WTC11 (cell line): ENCODE measurements at regions not wholly inside any gene's neighbourhood (a gene's known extent, or its start where the extent isn't known, plus 50 kb on each side); places are given as distances from the start of the nearest gene placed in this dataset.

Experiments
- ATAC-seq: fragments of 200-7000 bp; cut with Tn5 transposase; 2 replicates; pipeline ENCODE4 v1.10.0; 2021; ENCODE audit warnings: mild to moderate bottlenecking, moderate library complexity
- CTCF ChIA-PET: fragments of 300-600 bp; sonication (Branson Sonifier 250); formaldehyde crosslinking; loops from one replicate; lab custom pipeline; 2021; ENCODE audit warnings: antibody characterized with exemption; lab: Charles Lee
- POLR2A ChIA-PET: fragments of 350-600 bp; sonication (Branson Sonifier 250); formaldehyde crosslinking; loops from one replicate; lab custom pipeline; 2021; ENCODE audit warnings: antibody characterized with exemption; lab: Charles Lee
- DNase-seq: peaks from one replicate; pipeline ENCODE4 v3.0.0; 2021; ENCODE audit warnings: low spot score
- H3K27ac Mint-ChIP-seq: 2 replicates; pipeline ENCODE4 v1.8.0; 2021; ENCODE audit warnings: mixed read lengths
- H3K27me3 Mint-ChIP-seq: 2 replicates; pipeline ENCODE4 v1.8.0; 2021; ENCODE audit warnings: low read depth, mild to moderate bottlenecking, moderate library complexity, mixed read lengths
- H3K36me3 Mint-ChIP-seq: 2 replicates; pipeline ENCODE4 v1.8.0; 2021; ENCODE audit warnings: mixed read lengths
- H3K4me1 Mint-ChIP-seq: 2 replicates; pipeline ENCODE4 v1.8.0; 2022; ENCODE audit warnings: mixed read lengths
- H3K4me3 Mint-ChIP-seq: 2 replicates; pipeline ENCODE4 v1.8.0; 2021; ENCODE audit warnings: mild to moderate bottlenecking, moderate library complexity, mixed read lengths
- H3K9me3 Mint-ChIP-seq: 2 replicates; pipeline ENCODE4 v1.8.0; 2021; ENCODE audit warnings: mixed read lengths
- ATF1 ChIP-seq: sonication (generic); formaldehyde crosslinking; IDR thresholded peaks from 2 replicates; pipeline ENCODE4 v1.8.1; 2023; ENCODE audit warnings: mild to moderate bottlenecking, moderate library complexity, missing genetic modification reagents
- ATF3 ChIP-seq: sonication (generic); formaldehyde crosslinking; conservative IDR thresholded peaks from 2 replicates; pipeline ENCODE4 v1.8.1; 2022; ENCODE audit warnings: mild to moderate bottlenecking, missing genetic modification reagents
- ATF6 ChIP-seq: sonication (generic); formaldehyde crosslinking; IDR thresholded peaks from 2 replicates; pipeline ENCODE4 v1.8.1; 2023; ENCODE audit warnings: mild to moderate bottlenecking, missing genetic modification reagents
- CREB1 ChIP-seq: sonication (generic); formaldehyde crosslinking; IDR thresholded peaks from 2 replicates; pipeline ENCODE4 v1.8.0; 2023; ENCODE audit warnings: mild to moderate bottlenecking, missing genetic modification reagents
- E2F4 ChIP-seq: sonication (generic); formaldehyde crosslinking; IDR thresholded peaks from 2 replicates; pipeline ENCODE4 v1.8.1; 2022; ENCODE audit warnings: low read depth, mild to moderate bottlenecking, moderate library complexity, missing genetic modification reagents, borderline replicate concordance
- E2F5 ChIP-seq: sonication (generic); formaldehyde crosslinking; IDR thresholded peaks from 2 replicates; pipeline ENCODE4 v1.8.1; 2022; ENCODE audit warnings: mild to moderate bottlenecking, moderate library complexity, missing genetic modification reagents
- FOXP4 ChIP-seq: sonication (generic); formaldehyde crosslinking; IDR thresholded peaks from 2 replicates; pipeline ENCODE4 v1.8.0; 2022; ENCODE audit warnings: mild to moderate bottlenecking, missing genetic modification reagents
- MAX ChIP-seq: sonication (generic); formaldehyde crosslinking; IDR thresholded peaks from 2 replicates; pipeline ENCODE4 v1.8.0; 2022; ENCODE audit warnings: mild to moderate bottlenecking, missing genetic modification reagents
- MYBL2 ChIP-seq: sonication (generic); formaldehyde crosslinking; IDR thresholded peaks from 2 replicates; pipeline ENCODE4 v1.8.1; 2023; ENCODE audit warnings: mild to moderate bottlenecking, moderate library complexity, missing genetic modification reagents
- NFYB ChIP-seq: sonication (generic); formaldehyde crosslinking; conservative IDR thresholded peaks from 2 replicates; pipeline ENCODE4 v1.8.0; 2022; ENCODE audit warnings: low read depth, missing genetic modification reagents
- NR2C2 ChIP-seq: sonication (generic); formaldehyde crosslinking; IDR thresholded peaks from 2 replicates; pipeline ENCODE4 v1.8.0; 2022; ENCODE audit warnings: mild to moderate bottlenecking, missing genetic modification reagents
- NR3C1 ChIP-seq: sonication (generic); formaldehyde crosslinking; conservative IDR thresholded peaks from 2 replicates; pipeline ENCODE4 v1.8.1; 2023; ENCODE audit warnings: low read depth, mild to moderate bottlenecking, missing genetic modification reagents
- RELA ChIP-seq: sonication (generic); formaldehyde crosslinking; IDR thresholded peaks from 2 replicates; pipeline ENCODE4 v1.8.1; 2022; ENCODE audit warnings: missing genetic modification reagents, mild to moderate bottlenecking, borderline replicate concordance
- SOX15 ChIP-seq: fragments of 250-450 bp; sonication (Bioruptor Pico); IDR thresholded peaks from 2 replicates; pipeline ENCODE4 v1.9.0; 2021; ENCODE audit warnings: mild to moderate bottlenecking
- STAT6 ChIP-seq: sonication (generic); formaldehyde crosslinking; conservative IDR thresholded peaks from 2 replicates; pipeline ENCODE4 v1.8.1; 2023; ENCODE audit warnings: mild to moderate bottlenecking, low read depth, missing genetic modification reagents, moderate library complexity
- USF2 ChIP-seq: sonication (generic); formaldehyde crosslinking; IDR thresholded peaks from 2 replicates; pipeline ENCODE4 v1.8.1; 2023; ENCODE audit warnings: mild to moderate bottlenecking, missing genetic modification reagents, moderate library complexity
- ZBTB43 ChIP-seq: sonication (generic); formaldehyde crosslinking; IDR thresholded peaks from 2 replicates; pipeline ENCODE4 v1.8.1; 2023; ENCODE audit warnings: mild to moderate bottlenecking, missing genetic modification reagents
- ZNF138 ChIP-seq: sonication (generic); formaldehyde crosslinking; conservative IDR thresholded peaks from 2 replicates; pipeline ENCODE4 v1.8.1; 2022; ENCODE audit warnings: mild to moderate bottlenecking, moderate library complexity, missing genetic modification reagents
- ZNF396 ChIP-seq: fragments of 250-450 bp; sonication (Bioruptor Pico); IDR thresholded peaks from 2 replicates; pipeline ENCODE4 v1.8.0; 2021; ENCODE audit warnings: mild to moderate bottlenecking, moderate library complexity, borderline replicate concordance

- no peaks in the 10 kb centered on the region for H3K9me3 Mint-ChIP-seq
- ChIA-PET POLR2A (no interaction called here), CTCF (no interaction called here)
- ATAC-seq = no peak
- no peak overlapping the region for H3K4me3 Mint-ChIP-seq
- no peak for DNase-seq
- H3K36me3 Mint-ChIP-seq = no peaks in the 10 kb centered on the region
- TF ChIP-seq CREB1 (CRISPR knock-in tag) (no peak), MAX (CRISPR knock-in tag) (no peak), RELA (CRISPR knock-in tag) (no peak), ATF3 (CRISPR knock-in tag) (no peak), ZBTB43 (CRISPR knock-in tag) (no peak), ATF1 (CRISPR knock-in tag) (no peak), USF2 (CRISPR knock-in tag) (no peak), STAT6 (CRISPR knock-in tag) (no peak), E2F5 (CRISPR knock-in tag) (no peak), MYBL2 (CRISPR knock-in tag) (no peak), NFYB (CRISPR knock-in tag) (no peak), SOX15 (CRISPR knock-in tag) (no peak), ZNF138 (no peak), E2F4 (CRISPR knock-in tag) (no peak), NR3C1 (no peak)
- TF ChIP-seq, all 79 proteins: peak for 0
- H3K27ac Mint-ChIP-seq = no peak overlapping the region
- H3K27me3 Mint-ChIP-seq = no peaks in the 10 kb centered on the region
- peaks cover 24% of the 10 kb centered on the region for H3K4me1 Mint-ChIP-seq
These were observed 105.6 kb upstream of the FOXF1 start for GRCh38 chr16:86404678-86405077.

- no peak for DNase-seq
- peaks cover 2% of the 10 kb centered on the region for H3K9me3 Mint-ChIP-seq
- ChIA-PET POLR2A (no interaction called here), CTCF (interaction anchor here (1.4 kb wide), 1 partner anchor 65 kb away, joined by 5 read pairs; no protein-coding TSS in a partner anchor)
- peaks cover 29% of the 10 kb centered on the region for H3K4me1 Mint-ChIP-seq
- ATAC-seq = no peak
- H3K36me3 Mint-ChIP-seq = peaks cover 2% of the 10 kb centered on the region
- no peak overlapping the region for H3K27ac Mint-ChIP-seq
- H3K4me3 Mint-ChIP-seq = no peak overlapping the region
- H3K27me3 Mint-ChIP-seq = peaks cover 3% of the 10 kb centered on the region; the same call in 1 of the 2 replicates
- TF ChIP-seq E2F5 (CRISPR knock-in tag) (no peak), ZNF396 (CRISPR knock-in tag) (no peak), NR2C2 (CRISPR knock-in tag) (no peak), FOXP4 (CRISPR knock-in tag) (no peak), ATF6 (no peak)
These were observed 105.0 kb upstream of the FOXF1 start for GRCh38 chr16:86405319-86405718.
